SK-N-SH (cell line): ENCODE measurements at regions not wholly inside any gene's neighbourhood (a gene's known extent, or its start where the extent isn't known, plus 50 kb on each side); places are given as distances from the start of the nearest gene placed in this dataset.

Experiments used
- CTCF ChIA-PET: fragments of 300-600, 350-600 bp; formaldehyde crosslinking; extraction: SDS; loops from one replicate; lab custom pipeline; 2021; lab: Yijun Ruan, JAX
- POLR2A ChIA-PET: fragments of 350-600 bp; sonication (Branson Sonifier 250); formaldehyde crosslinking; extraction: SDS; loops from one replicate; lab custom pipeline; 2020; ENCODE audit warnings: antibody characterized with exemption, inconsistent platforms; lab: Yijun Ruan, JAX
- DNase-seq: peaks from one replicate; pipeline ENCODE4 v3.0.0; 2012
- H2AFZ ChIP-seq: fragments of 200-600 bp; sonication (generic); 2 replicates; pipeline ENCODE4 v1.8.1; 2016; ENCODE audit warnings: antibody characterized with exemption, mild to moderate bottlenecking, low read depth
- H3F3A ChIP-seq: fragments of 200-600 bp; sonication (generic); replicated peaks from 2 replicates; pipeline ENCODE3; 2016; ENCODE audit warnings: antibody characterized with exemption, mild to moderate bottlenecking; ENCODE audit not compliant: insufficient read depth
- H3K27ac ChIP-seq, 2 experiments: fragments of 200-500 bp in 1 of 2; fragments of 200-600 bp in 1 of 2; sonication (Bioruptor generic) in 1 of 2; sonication (generic), shearing (Covaris generic) in 1 of 2; 2 replicates each; pipeline versions ENCODE4 v1.5.1 to v1.6.1; 2014 to 2016; ENCODE audit warnings: low read depth in 2 of 2, inconsistent platforms in 1 of 2, low read length in 1 of 2, mild to moderate bottlenecking in 1 of 2, mixed read lengths in 1 of 2
- H3K27me3 ChIP-seq: fragments of 200-600 bp; sonication (generic), shearing (Covaris generic); 2 replicates; pipeline ENCODE4 v1.6.1; 2016; ENCODE audit warnings: mixed run types; ENCODE audit not compliant: insufficient read depth
- H3K36me3 ChIP-seq, 2 experiments: fragments of 200-500 bp in 1 of 2; fragments of 200-600 bp in 1 of 2; sonication (Bioruptor generic) in 1 of 2; sonication (generic) in 1 of 2; replicated peaks in 1 of 2; 2 replicates each; pipeline versions ENCODE3 to v1.5.1; 2014 to 2016; ENCODE audit warnings: low read length in 1 of 2, mild to moderate bottlenecking in 1 of 2; ENCODE audit not compliant: insufficient read depth in 2 of 2, control insufficient read depth in 1 of 2
- H3K4me1 ChIP-seq, 2 experiments: fragments of 200-500 bp in 1 of 2; fragments of 200-600 bp in 1 of 2; sonication (Bioruptor generic) in 1 of 2; sonication (generic), shearing (Covaris generic) in 1 of 2; 2 replicates each; pipeline versions ENCODE4 v1.5.1 to v1.6.1; 2014 to 2016; ENCODE audit warnings: low read depth in 1 of 2, low read length in 1 of 2, mixed run types in 1 of 2; ENCODE audit not compliant: insufficient read depth in 2 of 2, control insufficient read depth in 1 of 2
- H3K4me2 ChIP-seq: fragments of 200-600 bp; sonication (generic), shearing (Covaris generic); 2 replicates; pipeline ENCODE4 v1.6.1; 2017; ENCODE audit warnings: mixed run types
- H3K4me3 ChIP-seq, 2 experiments: fragments of 200-500 bp in 1 of 2; fragments of 200-600 bp in 1 of 2; sonication (Bioruptor generic) in 1 of 2; sonication (generic), shearing (Covaris generic) in 1 of 2; 2 replicates each; pipeline versions ENCODE4 v1.5.1 to v1.8.1; 2014 to 2016; ENCODE audit warnings: low read depth in 2 of 2, inconsistent platforms in 1 of 2, low read length in 1 of 2, mild to moderate bottlenecking in 1 of 2, mixed read lengths in 1 of 2, moderate library complexity in 1 of 2
- H3K79me2 ChIP-seq: fragments of 200-600 bp; sonication (generic); 2 replicates; pipeline ENCODE4 v1.8.1; 2017; ENCODE audit warnings: mild to moderate bottlenecking; ENCODE audit not compliant: insufficient read depth
- H3K9ac ChIP-seq: fragments of 200-600 bp; sonication (generic); 2 replicates; pipeline ENCODE4 v1.6.1; 2017; ENCODE audit warnings: mixed run types
- H3K9me2 ChIP-seq: fragments of 200-600 bp; sonication (generic); 2 replicates; pipeline ENCODE4 v1.6.1; 2017; ENCODE audit warnings: mixed run types
- H3K9me3 ChIP-seq: fragments of 200-600 bp; sonication (generic); 2 replicates; pipeline ENCODE4 v1.6.1; 2017; ENCODE audit warnings: mixed run types, mild to moderate bottlenecking, moderate library complexity
- H4K20me1 ChIP-seq: fragments of 200-600 bp; sonication (generic); 2 replicates; pipeline ENCODE4 v1.6.1; 2017; ENCODE audit warnings: mild to moderate bottlenecking, mixed run types; ENCODE audit not compliant: insufficient read depth
- FOSL2 ChIP-seq: IDR thresholded peaks from 2 replicates; pipeline ENCODE4 v1.4.0; 2012; ENCODE audit warnings: low read depth, mild to moderate bottlenecking, moderate library complexity, borderline replicate concordance
- MEF2A ChIP-seq: IDR thresholded peaks from 2 replicates; pipeline ENCODE4 v1.4.0; 2012; ENCODE audit warnings: low read depth, borderline replicate concordance
- MXI1 ChIP-seq: IDR thresholded peaks from 2 replicates; pipeline ENCODE4 v1.6.1; 2012; ENCODE audit warnings: mild to moderate bottlenecking, low read depth, low read length, improper control_type of control experiment
- NRF1 ChIP-seq: IDR thresholded peaks from 2 replicates; pipeline ENCODE4 v1.6.1; 2012; ENCODE audit warnings: low read depth, mild to moderate bottlenecking, low read length
- RCOR1 ChIP-seq: fragments of 150-350 bp; IDR thresholded peaks from 2 replicates; pipeline ENCODE4 v1.6.1; 2017; ENCODE audit warnings: antibody characterized with exemption, low read length
- RXRA ChIP-seq: IDR thresholded peaks from 2 replicates; pipeline ENCODE4 v1.4.0; 2012; ENCODE audit warnings: low read depth, mild to moderate bottlenecking, borderline replicate concordance
- SIN3A ChIP-seq: IDR thresholded peaks from 2 replicates; pipeline ENCODE4 v1.6.1; 2012; ENCODE audit warnings: low read depth, mild to moderate bottlenecking, low read length, moderate library complexity, borderline replicate concordance
- TCF12 ChIP-seq: IDR thresholded peaks from 2 replicates; pipeline ENCODE4 v1.4.0; 2012
- TEAD4 ChIP-seq: IDR thresholded peaks from 2 replicates; pipeline ENCODE4 v1.4.0; 2012; ENCODE audit warnings: mild to moderate bottlenecking, borderline replicate concordance; ENCODE audit not compliant: insufficient read depth
- YY1 ChIP-seq: IDR thresholded peaks from 2 replicates; pipeline ENCODE4 v1.4.0; 2012; ENCODE audit warnings: low read depth, mild to moderate bottlenecking
- WGBS: methylation state at CpG from one replicate; pipeline ENCODE4 v1.1.6; 2017; ENCODE audit warnings: low lambda C conversion rate; 5-methylcytosine and 5-hydroxymethylcytosine counted together
- TF ChIP-seq, protein P1 (sequence below): IDR thresholded peaks from 2 replicates; pipeline ENCODE4 v1.6.1; 2012; ENCODE audit warnings: mild to moderate bottlenecking, low read depth, low read length, moderate library complexity
- TF ChIP-seq, protein P2 (sequence below): IDR thresholded peaks from 2 replicates; pipeline ENCODE4; 2012
- TF ChIP-seq, protein P3 (sequence below): IDR thresholded peaks from 2 replicates; pipeline ENCODE4 v1.4.0; 2012; ENCODE audit warnings: low read depth, borderline replicate concordance
- TF ChIP-seq, protein P4 (sequence below): IDR thresholded peaks from 2 replicates; pipeline ENCODE4 v1.4.0; 2012; ENCODE audit warnings: low read depth, borderline replicate concordance
- TF ChIP-seq, protein P5 (sequence below): fragments of 150-350 bp; IDR thresholded peaks from 2 replicates; pipeline ENCODE4 v1.6.1; 2017; ENCODE audit warnings: antibody characterized with exemption, low read length, low read depth, borderline replicate concordance
- TF ChIP-seq, protein P6 (sequence below): fragments of 150-350 bp; IDR thresholded peaks from 2 replicates; pipeline ENCODE4 v1.6.1; 2016; ENCODE audit warnings: mild to moderate bottlenecking, low read depth, low read length

DNA sequence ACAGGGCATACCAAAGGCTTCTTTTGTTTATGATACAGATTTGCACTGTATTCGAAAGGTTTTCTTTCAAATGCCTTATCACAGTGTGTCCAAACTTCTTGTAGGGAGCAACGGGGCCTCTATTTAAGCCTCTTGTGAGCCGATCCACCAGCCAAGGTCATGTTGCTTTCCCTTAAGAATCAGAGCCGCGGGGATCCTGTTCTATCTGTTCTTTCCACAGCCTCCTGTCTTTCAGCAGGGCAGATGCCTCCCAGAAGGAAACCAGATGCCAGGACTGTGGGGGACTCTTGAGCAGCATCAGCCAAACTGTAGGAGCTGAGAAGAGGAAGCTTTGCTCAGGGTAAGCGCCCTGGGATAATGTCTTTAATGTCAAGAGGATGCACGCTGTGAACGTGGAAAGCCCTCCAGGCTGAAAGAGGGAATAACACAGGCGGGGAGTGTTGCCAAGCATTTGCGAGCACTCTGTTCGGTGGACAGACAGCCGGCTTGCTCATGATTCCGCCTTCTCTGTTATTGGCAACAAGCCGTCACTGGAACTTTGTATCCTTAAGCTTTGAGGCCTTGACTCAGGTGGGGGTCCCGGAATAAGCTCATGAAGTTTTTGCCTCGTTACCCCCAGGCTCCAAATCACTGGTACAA is 279.8 kb upstream of the FRG1 start:
- H3K9ac ChIP-seq = no peak overlapping the region

More for the DNA sequence above, 279.8 kb upstream of the FRG1 start:
- H3F3A ChIP-seq = no peaks in the 10 kb centered on the region
- ChIA-PET CTCF (no interaction called here), POLR2A (no interaction called here)
- no peak overlapping the region for H3K4me3 ChIP-seq
- H2AFZ ChIP-seq = no peak overlapping the region
- 20% methylated on average over 9 of the region's 16 CpGs for WGBS
- H3K36me3 ChIP-seq = no peaks in the 10 kb centered on the region
- peak; percentile 49 for DNase-seq
- H3K27me3 ChIP-seq = no peaks in the 10 kb centered on the region
- TF ChIP-seq, protein P1, sequence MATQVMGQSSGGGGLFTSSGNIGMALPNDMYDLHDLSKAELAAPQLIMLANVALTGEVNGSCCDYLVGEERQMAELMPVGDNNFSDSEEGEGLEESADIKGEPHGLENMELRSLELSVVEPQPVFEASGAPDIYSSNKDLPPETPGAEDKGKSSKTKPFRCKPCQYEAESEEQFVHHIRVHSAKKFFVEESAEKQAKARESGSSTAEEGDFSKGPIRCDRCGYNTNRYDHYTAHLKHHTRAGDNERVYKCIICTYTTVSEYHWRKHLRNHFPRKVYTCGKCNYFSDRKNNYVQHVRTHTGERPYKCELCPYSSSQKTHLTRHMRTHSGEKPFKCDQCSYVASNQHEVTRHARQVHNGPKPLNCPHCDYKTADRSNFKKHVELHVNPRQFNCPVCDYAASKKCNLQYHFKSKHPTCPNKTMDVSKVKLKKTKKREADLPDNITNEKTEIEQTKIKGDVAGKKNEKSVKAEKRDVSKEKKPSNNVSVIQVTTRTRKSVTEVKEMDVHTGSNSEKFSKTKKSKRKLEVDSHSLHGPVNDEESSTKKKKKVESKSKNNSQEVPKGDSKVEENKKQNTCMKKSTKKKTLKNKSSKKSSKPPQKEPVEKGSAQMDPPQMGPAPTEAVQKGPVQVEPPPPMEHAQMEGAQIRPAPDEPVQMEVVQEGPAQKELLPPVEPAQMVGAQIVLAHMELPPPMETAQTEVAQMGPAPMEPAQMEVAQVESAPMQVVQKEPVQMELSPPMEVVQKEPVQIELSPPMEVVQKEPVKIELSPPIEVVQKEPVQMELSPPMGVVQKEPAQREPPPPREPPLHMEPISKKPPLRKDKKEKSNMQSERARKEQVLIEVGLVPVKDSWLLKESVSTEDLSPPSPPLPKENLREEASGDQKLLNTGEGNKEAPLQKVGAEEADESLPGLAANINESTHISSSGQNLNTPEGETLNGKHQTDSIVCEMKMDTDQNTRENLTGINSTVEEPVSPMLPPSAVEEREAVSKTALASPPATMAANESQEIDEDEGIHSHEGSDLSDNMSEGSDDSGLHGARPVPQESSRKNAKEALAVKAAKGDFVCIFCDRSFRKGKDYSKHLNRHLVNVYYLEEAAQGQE = no peak
- TF ChIP-seq RXRA = no peak
- no peak for TF ChIP-seq MEF2A
- no peak for TF ChIP-seq TCF12
- TF ChIP-seq, protein P2, sequence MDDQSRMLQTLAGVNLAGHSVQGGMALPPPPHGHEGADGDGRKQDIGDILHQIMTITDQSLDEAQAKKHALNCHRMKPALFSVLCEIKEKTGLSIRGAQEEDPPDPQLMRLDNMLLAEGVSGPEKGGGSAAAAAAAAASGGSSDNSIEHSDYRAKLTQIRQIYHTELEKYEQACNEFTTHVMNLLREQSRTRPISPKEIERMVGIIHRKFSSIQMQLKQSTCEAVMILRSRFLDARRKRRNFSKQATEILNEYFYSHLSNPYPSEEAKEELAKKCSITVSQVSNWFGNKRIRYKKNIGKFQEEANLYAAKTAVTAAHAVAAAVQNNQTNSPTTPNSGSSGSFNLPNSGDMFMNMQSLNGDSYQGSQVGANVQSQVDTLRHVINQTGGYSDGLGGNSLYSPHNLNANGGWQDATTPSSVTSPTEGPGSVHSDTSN = no peak
- TF ChIP-seq, protein P3, sequence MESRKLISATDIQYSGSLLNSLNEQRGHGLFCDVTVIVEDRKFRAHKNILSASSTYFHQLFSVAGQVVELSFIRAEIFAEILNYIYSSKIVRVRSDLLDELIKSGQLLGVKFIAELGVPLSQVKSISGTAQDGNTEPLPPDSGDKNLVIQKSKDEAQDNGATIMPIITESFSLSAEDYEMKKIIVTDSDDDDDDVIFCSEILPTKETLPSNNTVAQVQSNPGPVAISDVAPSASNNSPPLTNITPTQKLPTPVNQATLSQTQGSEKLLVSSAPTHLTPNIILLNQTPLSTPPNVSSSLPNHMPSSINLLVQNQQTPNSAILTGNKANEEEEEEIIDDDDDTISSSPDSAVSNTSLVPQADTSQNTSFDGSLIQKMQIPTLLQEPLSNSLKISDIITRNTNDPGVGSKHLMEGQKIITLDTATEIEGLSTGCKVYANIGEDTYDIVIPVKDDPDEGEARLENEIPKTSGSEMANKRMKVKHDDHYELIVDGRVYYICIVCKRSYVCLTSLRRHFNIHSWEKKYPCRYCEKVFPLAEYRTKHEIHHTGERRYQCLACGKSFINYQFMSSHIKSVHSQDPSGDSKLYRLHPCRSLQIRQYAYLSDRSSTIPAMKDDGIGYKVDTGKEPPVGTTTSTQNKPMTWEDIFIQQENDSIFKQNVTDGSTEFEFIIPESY = no peak
- TF ChIP-seq, protein P4, sequence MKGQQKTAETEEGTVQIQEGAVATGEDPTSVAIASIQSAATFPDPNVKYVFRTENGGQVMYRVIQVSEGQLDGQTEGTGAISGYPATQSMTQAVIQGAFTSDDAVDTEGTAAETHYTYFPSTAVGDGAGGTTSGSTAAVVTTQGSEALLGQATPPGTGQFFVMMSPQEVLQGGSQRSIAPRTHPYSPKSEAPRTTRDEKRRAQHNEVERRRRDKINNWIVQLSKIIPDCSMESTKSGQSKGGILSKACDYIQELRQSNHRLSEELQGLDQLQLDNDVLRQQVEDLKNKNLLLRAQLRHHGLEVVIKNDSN = no peak
- TF ChIP-seq, protein P5, sequence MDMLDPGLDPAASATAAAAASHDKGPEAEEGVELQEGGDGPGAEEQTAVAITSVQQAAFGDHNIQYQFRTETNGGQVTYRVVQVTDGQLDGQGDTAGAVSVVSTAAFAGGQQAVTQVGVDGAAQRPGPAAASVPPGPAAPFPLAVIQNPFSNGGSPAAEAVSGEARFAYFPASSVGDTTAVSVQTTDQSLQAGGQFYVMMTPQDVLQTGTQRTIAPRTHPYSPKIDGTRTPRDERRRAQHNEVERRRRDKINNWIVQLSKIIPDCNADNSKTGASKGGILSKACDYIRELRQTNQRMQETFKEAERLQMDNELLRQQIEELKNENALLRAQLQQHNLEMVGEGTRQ = no peak
- no peak for TF ChIP-seq NRF1
- TF ChIP-seq MXI1 = no peak
- TF ChIP-seq, protein P6, sequence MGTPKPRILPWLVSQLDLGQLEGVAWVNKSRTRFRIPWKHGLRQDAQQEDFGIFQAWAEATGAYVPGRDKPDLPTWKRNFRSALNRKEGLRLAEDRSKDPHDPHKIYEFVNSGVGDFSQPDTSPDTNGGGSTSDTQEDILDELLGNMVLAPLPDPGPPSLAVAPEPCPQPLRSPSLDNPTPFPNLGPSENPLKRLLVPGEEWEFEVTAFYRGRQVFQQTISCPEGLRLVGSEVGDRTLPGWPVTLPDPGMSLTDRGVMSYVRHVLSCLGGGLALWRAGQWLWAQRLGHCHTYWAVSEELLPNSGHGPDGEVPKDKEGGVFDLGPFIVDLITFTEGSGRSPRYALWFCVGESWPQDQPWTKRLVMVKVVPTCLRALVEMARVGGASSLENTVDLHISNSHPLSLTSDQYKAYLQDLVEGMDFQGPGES = no peak
- no peak for TF ChIP-seq RCOR1
- no peak for TF ChIP-seq YY1
- TF ChIP-seq FOSL2 = no peak
- TF ChIP-seq TEAD4 = no peak
- no peak for TF ChIP-seq SIN3A
- H3K27ac ChIP-seq = no peak overlapping the region; a peak in 1 of 4 replicates
- H3K9me3 ChIP-seq = no peaks in the 10 kb centered on the region
- peaks cover 0 to 6% of the 10 kb centered on the region in 2 experiments; a peak in 1 of 4 replicates for H3K4me1 ChIP-seq
- no peaks in the 10 kb centered on the region for H3K9me2 ChIP-seq
- no peaks in the 10 kb centered on the region for H4K20me1 ChIP-seq
- no peak overlapping the region for H3K4me2 ChIP-seq
- no peaks in the 10 kb centered on the region for H3K79me2 ChIP-seq
